Stimulated activated CD4-positive, alpha-beta T cell treated with anti-CD3 and anti-CD28 coated beads, Interleukin-2, amount 100 ng/mL, for 4 hours (primary cell): ENCODE measurements at regions not wholly inside any gene's neighbourhood (a gene's known extent, or its start where the extent isn't known, plus 50 kb on each side); places are given as distances from the start of the nearest gene placed in this dataset.
A peak's percentile ranks its signal among the peaks of the same experiment; 100 is the strongest.
"Not testable (repeated sequence)": the region's sequence is repeated elsewhere in the genome, so short reads cannot be mapped to it uniquely, and the experiment has no call there.

Experiments
- DNase-seq: peaks from one replicate; pipeline ENCODE4 v3.0.0-alpha.2; 2020; ENCODE audit warnings: low read depth

DNA sequence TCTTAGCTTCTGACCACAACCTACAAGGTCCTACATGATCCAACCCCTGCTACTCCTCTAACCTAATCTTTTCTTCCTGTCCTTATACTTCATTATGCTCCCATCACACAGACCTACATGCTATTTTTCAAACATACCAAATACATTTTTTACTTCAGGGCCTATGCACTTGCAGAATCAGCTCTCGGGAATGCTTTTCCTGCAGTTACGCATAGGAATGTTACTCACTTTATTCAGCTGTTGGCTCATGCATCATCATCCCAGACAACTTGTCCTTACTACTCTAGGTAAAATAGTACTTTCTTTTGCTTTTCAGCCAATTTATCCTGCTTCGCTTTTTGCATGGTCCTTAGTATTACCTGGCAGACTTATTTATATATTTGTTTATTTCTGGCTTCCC lies 105.6 kb downstream of the OXSM start:
- DNase-seq: no peak

DNA sequence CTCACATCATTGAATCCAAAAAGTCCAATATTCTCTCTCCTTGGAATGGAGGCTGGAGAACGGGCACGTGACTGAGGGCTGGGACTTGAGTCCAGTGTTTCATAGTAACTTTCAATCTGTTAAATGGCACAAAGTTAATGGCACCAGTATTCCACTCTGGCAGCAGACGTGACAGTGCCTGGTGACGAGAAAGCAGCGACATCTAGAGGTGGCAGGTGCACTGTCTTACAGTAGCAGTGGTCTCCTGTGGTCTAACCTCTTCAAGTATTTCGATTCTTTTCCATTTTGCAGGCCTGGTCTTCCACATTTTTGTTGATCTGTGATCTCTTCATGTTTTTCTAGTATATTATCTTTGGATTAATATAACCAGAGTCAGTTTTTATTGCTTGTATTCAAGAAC lies 107.1 kb downstream of the OXSM start:
- DNase-seq: no peak

DNA sequence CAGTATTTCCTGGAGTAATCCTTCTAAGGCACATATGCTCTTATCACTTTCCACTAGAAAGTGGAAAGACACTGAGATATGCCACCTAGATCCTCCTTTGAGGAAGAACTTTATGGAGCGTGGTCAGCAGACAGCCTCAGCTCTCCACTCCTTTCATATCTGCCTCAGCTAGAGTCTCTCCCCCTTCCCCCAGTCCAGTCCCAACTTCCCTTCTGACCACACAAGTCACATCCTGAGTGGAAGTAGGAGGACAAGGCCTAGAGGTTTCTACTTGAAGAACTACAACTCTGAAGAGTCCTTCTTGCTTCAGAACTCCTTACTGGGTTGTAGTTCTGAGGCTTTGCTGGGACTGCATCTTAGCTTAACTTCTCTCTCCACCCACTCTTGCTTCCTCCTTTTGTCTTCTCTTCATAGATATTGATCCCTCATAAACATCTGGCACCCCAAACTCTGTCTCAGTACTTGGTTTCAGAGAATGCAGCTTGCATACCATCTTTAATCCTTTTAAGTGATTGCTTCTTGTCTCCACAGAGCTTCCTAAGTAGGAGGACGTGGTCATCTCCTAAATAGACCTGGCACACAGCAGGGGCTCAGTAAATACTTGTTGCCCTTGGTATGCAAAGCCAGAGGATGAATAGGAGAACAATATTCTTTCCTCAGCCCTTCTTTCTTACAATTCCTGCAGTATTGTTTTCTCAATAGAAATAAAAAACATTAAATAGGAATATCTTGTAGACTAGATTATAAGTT lies 109.6 kb downstream of the OXSM start:
- DNase-seq: no peak

DNA sequence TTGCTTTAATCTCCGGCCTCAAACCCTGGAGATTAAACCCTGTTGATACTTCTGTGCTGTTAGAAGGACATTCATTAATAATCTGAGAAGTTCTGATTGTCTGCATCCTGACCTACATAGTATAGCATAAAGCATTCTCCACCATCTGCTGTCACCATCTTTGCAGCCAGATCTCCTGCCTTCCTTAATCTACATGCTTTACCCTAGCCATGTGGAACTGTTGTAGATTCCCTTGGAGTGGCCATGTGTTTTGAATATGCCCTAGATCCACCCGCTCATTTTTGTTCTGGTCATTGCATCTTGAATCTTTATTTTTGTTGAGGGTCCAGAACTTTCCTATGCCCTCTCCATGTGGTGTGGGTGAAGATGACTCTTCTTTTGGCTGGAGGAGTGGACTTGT lies 110.3 kb downstream of the OXSM start:
- DNase-seq: no peak

DNA sequence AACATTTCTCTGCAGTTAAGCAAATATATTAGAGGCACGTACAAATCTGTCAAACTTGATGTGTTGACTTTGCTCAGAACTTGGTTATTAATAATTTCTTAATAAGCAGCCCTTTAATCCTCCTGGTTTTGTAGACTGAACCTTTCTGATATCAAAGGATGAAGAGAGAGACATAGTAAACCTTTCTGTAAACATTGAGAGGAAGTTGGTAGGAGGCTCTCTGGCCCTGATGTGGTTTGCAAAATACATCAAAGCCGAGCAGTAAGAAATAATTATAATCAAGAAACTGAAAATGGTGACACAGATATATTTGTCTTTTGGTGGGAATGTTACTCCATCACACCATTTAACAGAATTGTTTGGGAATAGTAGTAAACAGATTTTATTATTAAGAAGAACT lies 111.9 kb downstream of the OXSM start:
- DNase-seq: no peak

DNA sequence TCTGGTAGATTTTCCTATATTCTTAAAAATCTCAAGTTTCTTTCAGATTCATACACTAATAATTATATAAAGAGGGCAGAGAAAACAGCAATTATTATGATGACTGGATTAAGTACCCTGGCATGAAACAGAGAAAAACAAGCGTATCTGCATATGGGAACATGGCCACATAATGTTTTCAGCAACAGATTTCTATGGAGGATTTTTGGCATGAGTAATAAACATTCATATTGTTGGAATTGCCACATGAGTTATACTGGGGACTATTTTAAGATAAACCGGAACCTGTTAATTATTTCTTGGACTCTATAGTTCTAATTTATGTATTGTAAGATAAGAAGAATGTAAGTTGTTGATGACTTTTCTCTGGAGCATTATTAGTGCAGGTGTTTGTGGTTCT lies 112.7 kb downstream of the OXSM start:
- no peak for DNase-seq

DNA sequence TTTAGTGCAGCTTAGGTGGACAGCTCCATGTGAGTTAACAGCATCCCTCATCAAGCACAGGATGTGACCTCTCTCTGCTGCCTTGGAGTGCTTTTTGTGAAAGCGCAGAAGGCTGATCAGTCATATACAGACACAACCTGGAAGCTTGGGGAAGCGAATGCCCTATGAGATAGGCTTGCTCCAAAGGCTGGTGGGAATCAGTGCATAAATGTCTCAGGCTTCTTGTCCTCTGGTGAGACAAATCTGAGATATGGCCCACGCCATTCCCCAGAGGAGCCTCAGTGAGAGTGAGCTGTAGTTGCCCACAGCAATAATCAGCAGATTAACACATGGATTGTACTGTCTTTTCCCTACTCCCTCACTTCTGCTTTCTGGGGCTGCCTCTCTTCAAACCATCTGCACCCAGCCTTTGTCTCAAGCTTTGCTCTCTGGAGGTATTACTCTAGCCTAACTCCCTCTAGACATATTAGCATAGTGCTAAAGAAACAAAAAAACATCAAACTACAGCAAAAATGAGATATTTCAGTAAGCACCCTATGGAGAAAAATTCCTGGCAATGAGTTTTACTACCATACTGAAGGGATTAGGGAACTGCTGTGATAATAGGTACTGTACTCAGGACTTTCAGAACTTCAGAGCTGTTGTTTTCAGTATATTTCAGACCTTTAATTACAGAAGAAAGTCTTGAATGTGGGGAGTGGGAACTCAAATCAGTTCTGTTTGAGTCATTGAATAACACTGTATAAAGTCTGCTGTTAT lies 113.7 kb downstream of the OXSM start:
- DNase-seq: no peak

DNA sequence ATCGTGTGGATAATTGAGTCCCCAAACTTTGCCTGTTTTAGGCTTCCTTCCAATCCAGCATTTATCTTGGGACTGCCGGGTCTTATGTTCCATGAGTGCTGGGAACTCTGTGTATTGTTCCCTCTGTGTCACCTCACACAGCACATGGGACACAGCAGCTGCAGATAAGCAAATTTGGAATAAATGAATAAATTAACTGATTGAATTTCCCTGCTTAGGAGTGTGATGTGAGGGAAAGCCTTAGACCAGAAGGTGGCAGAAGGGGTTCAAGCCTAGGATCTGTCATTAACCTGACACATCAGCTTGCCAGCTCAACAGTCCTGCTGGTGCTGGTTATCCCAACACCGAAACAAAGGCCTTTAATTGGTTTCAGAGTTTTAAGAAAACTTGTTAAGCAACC lies 114.3 kb downstream of the OXSM start:
- DNase-seq: no peak

DNA sequence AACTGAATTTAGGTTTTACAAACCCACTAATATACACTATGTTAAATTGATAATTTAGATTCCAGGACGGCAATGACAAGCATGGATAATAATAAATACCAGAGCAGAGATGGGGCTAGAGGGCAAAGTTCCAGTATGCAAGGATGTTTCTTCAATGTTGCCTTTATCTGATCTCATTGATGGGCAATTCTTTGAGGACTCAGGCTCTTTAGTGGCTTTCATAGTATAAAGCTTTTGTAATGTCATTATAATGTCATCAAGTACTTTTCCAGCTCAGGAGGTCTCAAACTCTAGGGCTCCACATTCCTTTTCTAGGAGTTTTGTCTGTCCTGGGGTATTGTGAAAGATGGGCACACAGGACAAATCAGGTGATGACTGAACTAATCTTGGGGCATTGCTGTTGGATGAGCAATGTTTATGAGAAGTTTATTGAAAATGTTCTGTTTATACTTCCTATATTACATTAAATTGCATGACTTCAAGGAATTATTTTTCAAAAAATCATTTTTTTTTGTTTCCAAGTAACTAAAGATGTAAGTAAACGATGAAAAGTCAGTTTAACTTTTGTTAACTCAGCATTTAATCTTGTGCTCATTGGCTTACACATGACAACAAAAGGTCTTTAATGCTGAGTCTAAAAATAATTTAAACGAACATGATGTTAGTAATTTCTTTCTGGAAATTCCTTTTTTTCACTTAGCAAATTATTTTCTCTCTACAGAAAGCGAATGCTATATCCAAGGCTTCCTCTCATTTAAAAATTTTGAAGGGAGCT lies 116.4 kb downstream of the OXSM start:
- no peak for DNase-seq

DNA sequence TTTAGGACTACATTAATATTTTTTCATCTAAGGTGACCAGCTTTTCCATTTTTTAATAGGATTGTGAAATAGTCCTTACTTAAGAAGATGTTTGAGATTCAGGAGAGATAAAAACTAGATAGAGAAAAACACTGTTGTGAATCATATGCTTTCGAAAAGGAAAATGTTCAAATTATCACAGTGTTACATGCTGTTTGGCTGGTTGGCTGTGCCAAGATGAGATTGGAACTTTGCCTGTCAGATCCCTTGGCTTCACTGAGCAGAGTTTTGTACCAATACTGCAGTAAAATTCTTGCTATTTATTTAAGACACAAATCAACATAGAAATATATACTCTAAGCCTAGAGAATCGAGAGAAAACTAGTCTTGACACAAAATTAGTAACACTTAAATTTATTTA lies 117.2 kb downstream of the OXSM start:
- DNase-seq: no peak

DNA sequence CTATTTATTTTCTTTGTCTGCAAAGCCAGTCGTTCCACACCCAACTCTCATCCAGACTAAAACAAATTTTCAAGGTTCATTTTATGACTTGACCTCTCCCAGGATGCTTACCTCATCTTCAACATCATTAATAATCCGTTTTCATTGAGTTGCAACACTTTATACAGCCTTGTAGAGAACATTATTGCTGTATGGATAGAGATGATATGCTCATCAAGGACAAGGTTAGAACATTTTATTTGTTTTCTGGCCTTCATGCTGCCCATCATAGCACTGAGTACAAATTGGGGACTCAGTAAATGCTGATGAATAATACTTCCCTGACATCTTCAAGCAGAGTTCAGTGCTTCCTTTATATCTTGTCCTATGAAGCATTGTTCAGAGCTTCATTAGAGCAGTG lies 120.2 kb downstream of the OXSM start:
- DNase-seq: no peak

DNA sequence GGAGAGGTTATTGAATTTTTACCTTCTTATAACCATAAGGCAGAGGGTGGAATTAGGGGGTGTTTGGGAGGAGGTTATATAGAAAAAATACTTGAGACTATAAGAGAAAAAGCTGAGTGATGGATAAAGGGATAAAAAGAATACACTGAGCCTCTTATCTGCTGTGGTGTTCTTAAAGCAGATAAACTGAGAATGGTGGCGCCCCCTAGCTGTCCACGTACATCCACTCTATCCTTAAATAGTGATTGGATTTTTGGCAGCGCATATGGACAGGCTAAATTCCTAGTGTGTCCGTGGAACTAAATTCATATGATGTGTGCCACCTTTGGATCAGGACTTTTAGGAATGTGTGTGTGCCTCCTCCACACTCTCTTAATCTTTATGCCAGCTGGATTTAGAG lies 121.1 kb downstream of the OXSM start:
- peak; percentile 14 for DNase-seq

DNA sequence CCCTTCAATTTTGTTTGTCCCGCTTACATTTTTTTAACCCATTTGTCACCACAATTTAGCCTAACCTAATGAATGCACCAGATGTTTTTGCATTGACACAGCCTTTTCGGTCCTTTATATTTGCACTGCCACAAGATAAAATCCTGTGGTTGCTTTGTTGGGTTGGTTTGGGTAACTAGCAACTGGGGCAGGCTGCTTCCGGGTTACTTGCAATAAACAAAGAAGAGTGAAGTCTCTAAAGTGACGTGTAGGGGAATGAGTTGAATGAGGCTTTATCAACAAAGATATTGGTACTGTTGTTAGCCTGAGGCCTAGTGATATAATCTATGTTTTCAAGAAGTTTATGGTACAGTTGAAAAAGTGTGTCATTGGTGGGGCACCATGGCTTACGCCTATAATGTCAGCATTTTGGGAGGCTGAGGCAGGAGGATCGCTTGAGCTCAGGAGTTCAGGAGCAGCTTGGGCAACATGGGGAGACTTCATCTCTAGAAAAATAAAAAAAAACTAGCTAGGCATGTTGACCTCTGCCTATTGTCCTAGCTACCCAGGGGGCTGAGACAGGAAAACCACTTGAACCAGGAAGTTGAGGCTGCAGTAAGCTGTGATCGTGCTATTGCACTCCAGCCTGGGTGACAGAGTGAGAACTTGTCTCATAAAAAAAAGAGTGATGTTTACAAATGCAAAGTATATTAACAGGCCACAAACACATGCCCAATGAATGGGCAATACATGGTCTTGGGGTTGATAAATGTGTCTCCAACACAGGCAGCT lies 121.8 kb downstream of the OXSM start:
- no peak for DNase-seq

DNA sequence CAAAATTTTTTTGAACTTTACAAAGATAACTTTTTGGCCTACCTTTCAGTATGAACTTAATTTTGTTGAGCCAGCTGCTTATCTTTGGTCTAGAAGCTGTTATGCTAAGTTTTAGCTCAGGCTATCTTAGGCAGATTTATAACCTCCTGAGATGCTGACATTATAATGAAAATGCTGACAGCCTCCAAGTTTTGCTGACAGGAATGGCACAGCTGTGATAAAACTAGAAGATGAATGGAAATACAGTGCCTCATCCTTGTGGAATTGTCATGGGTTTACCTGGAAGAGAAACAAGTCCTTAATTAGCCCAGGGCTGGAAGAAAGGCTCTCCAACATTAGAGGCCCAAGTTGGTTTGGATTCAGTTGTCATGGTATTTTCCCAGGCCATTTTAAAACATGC lies 123.3 kb downstream of the OXSM start:
- no peak for DNase-seq

DNA sequence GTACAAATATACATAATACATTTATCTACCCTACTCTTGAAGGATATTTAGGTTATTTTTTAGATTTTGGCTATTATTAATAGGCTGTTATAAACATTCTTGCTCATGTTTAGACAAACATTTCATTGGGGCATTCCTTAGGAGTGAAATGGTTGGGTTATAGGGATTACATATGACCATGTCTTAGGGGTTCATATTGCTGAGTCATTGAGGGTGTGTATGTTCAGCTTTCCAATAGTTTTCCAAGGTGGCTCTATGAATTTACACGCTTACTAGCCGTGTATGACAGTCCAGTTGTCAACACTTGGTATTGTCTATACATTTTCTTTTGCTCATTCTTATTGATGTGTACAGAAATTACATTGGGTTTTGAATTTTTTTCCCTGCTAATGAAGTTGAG lies 125.8 kb downstream of the OXSM start:
- DNase-seq: no peak

DNA sequence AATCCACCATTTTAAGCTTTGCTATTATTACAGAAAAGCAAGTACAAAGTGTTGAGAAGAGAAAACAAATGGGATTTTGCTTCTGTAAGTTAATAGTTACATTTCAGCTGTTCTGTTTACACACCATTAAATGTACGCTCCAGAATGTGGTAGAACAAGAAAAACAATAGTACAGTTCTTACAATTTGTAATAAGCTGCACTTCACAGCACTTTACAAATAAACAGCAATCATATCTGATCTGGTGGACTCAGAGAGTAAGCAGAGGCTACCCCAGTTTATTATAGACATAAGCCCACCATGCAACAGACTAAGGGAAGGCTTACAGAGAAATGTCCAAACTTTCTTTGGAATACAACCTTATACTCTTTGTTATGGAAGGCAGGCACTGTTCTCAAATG lies 126.4 kb downstream of the OXSM start:
- no peak for DNase-seq

DNA sequence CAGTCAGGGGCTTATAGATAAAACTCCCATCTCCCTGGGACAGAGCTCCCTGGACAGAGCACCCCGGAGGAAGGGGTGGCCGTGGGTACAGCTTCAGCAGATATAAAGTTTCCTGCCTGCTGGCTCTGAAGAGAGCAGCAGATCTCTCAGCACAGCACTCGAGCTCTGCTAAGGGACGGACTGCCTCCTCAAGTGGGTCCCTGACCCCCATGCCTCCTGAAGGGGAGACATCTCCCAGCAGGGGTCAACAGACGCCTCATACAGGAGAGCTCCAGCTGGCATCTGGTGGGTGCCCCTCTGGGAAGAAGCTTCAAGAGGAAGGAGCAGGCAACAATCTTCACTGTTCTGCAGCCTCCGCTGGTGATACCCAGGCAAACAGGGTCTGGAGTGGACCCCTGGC lies 142.1 kb downstream of the OXSM start:
- not testable (repeated sequence) for DNase-seq

DNA sequence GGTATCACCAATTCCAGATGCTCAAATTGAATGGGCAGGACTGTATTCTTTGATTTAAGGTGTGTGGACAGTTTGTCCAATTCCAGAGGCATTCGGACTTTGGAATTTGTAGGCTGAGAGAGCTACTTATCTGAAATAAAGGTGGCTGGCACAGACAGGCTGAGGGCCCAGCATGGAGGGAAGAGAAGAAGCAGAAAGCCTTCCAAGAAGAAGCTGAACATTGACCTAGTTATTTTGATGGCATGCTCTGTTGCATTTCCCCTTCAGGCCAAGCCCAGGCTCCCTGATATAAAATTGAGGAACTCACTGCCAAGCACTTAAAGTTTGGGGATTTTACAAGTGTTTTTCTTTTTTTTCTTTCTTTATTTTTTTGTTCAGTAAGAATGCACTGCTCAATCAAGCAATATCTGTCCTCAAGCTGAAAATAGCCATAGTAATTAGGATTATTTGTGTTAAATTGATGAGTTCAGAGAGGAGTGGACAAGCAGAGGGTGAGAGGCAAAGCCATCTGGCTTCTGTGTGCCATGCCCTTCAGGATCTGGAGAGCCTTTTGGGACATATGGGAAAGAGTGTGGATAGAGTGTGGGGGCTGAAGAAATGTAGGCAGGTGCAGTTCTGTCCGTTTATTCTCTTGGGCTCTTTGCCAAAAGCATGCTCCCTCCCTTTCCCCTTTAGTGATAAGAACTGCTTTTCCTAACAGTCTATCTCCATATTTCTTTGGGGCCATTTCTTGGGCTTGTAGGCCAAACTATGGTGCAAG lies 148.9 kb downstream of the OXSM start:
- no peak for DNase-seq

DNA sequence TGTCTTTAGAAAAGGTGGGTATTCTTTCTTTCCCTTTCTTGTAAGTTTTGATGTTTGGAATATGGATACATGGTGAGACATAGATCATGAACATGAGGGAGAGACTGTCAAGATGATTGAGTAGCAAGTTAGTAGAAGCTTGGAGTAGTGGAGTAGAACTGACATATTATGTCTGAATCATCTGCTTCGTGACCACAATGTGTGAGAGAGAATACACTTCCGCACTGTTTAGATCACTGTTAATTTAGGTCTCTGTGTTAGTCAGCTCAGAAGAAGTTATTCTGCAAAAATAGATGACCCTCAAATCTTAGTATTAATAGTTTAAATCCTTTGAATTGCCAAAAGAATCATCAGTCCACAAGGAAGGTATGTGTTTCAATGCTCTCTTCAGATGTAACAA lies 151.0 kb downstream of the OXSM start:
- no peak for DNase-seq

DNA sequence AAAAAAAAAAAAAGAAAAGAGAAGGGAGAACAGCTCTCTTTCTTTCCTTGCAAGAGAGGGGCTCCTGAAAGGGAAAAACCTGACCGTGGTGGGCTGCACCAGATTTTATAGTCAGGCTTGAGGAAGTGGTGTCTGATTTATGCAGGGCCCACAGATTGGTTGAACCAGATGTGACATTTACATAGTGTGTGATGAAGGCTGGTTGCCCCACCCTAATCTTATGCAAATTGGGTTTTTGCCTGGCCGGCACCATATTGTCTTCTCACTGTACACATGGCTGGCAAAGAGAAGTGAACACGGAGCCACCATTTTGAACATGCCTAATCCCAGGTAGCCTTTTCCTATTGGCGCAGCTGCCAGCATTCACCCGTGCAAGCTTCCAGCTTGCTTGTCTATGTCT lies 154.4 kb downstream of the OXSM start:
- no peak for DNase-seq

DNA sequence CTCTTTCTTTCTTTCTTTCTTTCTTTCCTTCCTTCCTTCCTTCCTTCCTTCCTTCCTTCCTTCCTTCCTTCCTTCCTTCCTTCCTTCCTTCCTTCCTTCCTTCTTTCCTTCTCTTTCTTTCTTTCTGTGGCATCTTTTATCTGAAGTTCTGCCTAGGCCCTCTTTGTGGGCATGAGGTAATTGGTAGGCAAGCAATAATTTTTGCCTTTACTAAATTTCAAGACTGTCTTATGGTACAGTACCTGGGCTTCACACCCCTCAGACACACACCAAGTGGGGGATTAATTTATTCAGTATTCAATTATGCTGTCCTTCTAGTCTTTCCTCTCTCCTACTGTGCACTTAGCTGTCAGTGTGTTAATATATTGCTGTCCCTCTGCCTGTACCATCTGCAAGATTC lies 155.5 kb downstream of the OXSM start:
- no peak for DNase-seq

DNA sequence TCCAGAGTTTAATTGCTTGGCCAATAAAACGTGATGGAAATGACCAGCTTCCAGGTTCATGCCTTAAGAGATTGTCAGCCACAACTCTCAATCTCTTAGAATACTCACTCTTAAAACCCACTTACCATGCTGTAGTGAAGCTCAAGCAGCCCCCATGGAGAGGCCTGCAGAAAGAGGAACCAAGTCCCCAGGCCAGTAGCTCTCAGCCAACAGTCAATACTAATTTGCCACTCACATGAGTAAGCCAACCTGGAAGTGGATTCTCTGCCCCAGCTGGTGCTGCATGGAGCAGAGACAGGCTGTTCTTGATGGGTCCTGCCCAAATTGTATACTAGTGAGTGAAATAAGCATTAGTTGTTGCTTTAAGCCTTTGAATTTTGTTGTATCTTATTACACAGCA lies 155.9 kb downstream of the OXSM start:
- no peak for DNase-seq
